ENCODE measurements at regions not wholly inside any gene's neighbourhood (a gene's known extent, or its start where the extent isn't known, plus 50 kb on each side); places are given as distances from the start of the nearest gene placed in this dataset.

DNA sequence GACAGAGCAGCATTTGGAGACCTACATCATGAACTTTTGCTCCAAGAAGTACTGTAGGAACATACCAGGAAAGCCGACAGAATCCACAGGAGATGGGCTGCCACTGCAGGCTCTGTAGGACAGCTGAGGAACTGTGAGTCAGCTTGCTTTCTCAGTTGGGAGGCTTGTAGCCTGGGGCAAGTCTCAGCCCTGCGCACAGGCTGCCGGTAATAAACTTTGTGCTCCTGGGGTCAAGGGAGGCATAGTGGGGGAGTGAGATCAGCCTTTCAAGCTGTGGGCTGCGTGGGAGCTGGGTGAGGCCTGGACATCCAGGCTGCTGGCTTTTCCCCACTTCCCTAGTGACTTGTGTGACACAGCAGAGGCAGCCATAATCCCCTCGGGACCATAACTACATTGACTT is 718.0 kb upstream of the CDH10 start:
- no peak for DNase-seq (ENCODE audit: low read depth)
- no peak overlapping the region for H3K4me3 ChIP-seq (ENCODE audit: low read depth, low read length)
- TF ChIP-seq, protein P1, sequence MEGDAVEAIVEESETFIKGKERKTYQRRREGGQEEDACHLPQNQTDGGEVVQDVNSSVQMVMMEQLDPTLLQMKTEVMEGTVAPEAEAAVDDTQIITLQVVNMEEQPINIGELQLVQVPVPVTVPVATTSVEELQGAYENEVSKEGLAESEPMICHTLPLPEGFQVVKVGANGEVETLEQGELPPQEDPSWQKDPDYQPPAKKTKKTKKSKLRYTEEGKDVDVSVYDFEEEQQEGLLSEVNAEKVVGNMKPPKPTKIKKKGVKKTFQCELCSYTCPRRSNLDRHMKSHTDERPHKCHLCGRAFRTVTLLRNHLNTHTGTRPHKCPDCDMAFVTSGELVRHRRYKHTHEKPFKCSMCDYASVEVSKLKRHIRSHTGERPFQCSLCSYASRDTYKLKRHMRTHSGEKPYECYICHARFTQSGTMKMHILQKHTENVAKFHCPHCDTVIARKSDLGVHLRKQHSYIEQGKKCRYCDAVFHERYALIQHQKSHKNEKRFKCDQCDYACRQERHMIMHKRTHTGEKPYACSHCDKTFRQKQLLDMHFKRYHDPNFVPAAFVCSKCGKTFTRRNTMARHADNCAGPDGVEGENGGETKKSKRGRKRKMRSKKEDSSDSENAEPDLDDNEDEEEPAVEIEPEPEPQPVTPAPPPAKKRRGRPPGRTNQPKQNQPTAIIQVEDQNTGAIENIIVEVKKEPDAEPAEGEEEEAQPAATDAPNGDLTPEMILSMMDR (IDR thresholded peaks at IDR 0.05; ENCODE audit: control insufficient read depth, extremely low read depth, insufficient read depth) = no peak

DNA sequence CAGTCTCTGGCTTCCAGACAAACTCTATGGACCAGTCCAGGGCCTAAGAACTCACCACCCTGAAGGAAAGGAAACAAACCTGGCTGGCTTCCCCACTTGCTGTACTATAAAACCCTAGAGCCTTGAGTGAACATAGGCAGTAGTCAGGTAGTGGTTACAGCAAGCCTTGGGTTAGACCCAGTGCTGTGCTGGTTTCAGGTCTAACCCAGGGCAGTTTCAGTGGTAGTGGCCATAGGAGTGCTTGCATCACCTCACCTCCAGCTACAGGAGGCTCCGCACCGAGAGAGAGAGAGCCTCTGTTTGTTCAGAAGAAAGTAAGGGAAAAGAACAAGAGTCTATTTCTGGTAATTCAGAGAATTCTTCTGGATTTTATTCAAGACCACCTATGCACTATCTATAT is 714.1 kb upstream of the CDH10 start:
- TF ChIP-seq, protein P1 (IDR thresholded peaks at IDR 0.05; ENCODE audit: control insufficient read depth, extremely low read depth, insufficient read depth) = no peak
- no peak overlapping the region for H3K4me3 ChIP-seq (ENCODE audit: low read depth, low read length)
- DNase-seq (ENCODE audit: low read depth) = no peak

- H3K4me3 ChIP-seq (ENCODE audit: low read depth, low read length) = no peak overlapping the region
- DNase-seq (ENCODE audit: low read depth) = no peak
- TF ChIP-seq, protein P1 (IDR thresholded peaks at IDR 0.05; ENCODE audit: control insufficient read depth, extremely low read depth, insufficient read depth) = no peak
Measured at GRCh38 chr5:25357605-25358004, 712.8 kb upstream of the CDH10 start.

GRCh38 chr5:25349746-25350145 is 705.0 kb upstream of the CDH10 start:
- no peak for DNase-seq (ENCODE audit: low read depth)
- TF ChIP-seq, protein P1 (IDR thresholded peaks at IDR 0.05; ENCODE audit: control insufficient read depth, extremely low read depth, insufficient read depth) = no peak
- H3K4me3 ChIP-seq (ENCODE audit: low read depth, low read length) = no peak overlapping the region

- no peak overlapping the region for H3K4me3 ChIP-seq (ENCODE audit: low read depth, low read length)
- no peak for DNase-seq (ENCODE audit: low read depth)
- TF ChIP-seq, protein P1 (IDR thresholded peaks at IDR 0.05; ENCODE audit: control insufficient read depth, extremely low read depth, insufficient read depth) = no peak
Measured at GRCh38 chr5:25345240-25345771, 700.5 kb upstream of the CDH10 start.

- TF ChIP-seq, protein P1 (IDR thresholded peaks at IDR 0.05; ENCODE audit: control insufficient read depth, extremely low read depth, insufficient read depth) = no peak
- no peak overlapping the region for H3K4me3 ChIP-seq (ENCODE audit: low read depth, low read length)
- no peak for DNase-seq (ENCODE audit: low read depth)
Measured at GRCh38 chr5:25339541-25339940, 694.8 kb upstream of the CDH10 start.

GRCh38 chr5:25334350-25334749 is 689.6 kb upstream of the CDH10 start:
- H3K4me3 ChIP-seq (ENCODE audit: low read depth, low read length) = no peak overlapping the region
- no peak for DNase-seq (ENCODE audit: low read depth)
- TF ChIP-seq, protein P1 (IDR thresholded peaks at IDR 0.05; ENCODE audit: control insufficient read depth, extremely low read depth, insufficient read depth) = no peak

Measured in LNCaP clone FGC (cell line).